GM20000 (cell line): ENCODE measurements at regions not wholly inside any gene's neighbourhood (a gene's known extent, or its start where the extent isn't known, plus 50 kb on each side); places are given as distances from the start of the nearest gene placed in this dataset.

Experiments used
- DNase-seq: peaks from one replicate; pipeline ENCODE4 v3.0.0; 2012; ENCODE audit warnings: low spot score
- TF ChIP-seq, protein P1 (sequence below): IDR thresholded peaks from 2 replicates; pipeline ENCODE4 v1.5.1; 2012; ENCODE audit warnings: mild to moderate bottlenecking, control low read depth; ENCODE audit errors: extremely low read depth, missing control alignments

GRCh38 chr11:42713753-42714152, 598.0 kb upstream of the API5 start:
- TF ChIP-seq, protein P1, sequence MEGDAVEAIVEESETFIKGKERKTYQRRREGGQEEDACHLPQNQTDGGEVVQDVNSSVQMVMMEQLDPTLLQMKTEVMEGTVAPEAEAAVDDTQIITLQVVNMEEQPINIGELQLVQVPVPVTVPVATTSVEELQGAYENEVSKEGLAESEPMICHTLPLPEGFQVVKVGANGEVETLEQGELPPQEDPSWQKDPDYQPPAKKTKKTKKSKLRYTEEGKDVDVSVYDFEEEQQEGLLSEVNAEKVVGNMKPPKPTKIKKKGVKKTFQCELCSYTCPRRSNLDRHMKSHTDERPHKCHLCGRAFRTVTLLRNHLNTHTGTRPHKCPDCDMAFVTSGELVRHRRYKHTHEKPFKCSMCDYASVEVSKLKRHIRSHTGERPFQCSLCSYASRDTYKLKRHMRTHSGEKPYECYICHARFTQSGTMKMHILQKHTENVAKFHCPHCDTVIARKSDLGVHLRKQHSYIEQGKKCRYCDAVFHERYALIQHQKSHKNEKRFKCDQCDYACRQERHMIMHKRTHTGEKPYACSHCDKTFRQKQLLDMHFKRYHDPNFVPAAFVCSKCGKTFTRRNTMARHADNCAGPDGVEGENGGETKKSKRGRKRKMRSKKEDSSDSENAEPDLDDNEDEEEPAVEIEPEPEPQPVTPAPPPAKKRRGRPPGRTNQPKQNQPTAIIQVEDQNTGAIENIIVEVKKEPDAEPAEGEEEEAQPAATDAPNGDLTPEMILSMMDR = no peak
- DNase-seq = no peak

DNA sequence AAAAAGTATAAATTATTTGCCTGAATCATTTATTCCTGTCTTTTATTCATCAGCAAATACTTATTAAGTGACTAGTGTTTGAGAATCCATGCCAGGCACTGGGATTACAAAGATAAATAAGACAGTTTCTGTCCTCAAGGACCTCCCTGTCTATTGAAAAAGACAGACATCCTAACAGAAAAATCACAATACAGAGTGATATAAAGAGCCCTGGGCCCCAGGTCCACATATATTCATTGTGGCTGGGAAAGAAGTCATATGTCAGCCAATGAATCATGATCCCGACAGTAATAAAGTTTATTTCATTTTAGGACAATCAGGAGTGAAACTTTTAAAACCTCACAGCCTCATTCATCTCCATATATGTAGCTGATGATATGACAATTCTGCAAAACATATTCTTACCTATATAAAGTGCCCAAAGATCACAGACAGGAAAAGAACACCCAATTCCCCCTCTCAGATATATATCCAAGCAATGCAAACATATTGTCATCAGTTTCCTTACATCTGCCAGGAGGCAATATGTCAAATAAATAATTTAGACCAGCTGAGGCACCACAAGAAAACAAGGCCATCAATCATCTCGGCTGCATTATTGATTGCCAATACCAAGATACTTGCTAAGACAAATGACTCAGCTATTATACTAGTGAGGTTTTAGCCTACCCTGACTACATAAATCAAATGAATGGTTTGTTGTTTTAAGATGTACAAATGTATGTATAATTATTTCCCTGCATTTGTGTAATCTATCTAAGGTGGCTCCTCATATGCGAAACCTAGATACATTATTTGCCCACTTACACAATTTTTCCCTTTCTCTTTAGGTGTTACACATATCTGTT, 590.9 kb upstream of the API5 start:
- no peak for DNase-seq
- TF ChIP-seq, protein P1 = no peak

GRCh38 chr11:42727879-42728278, 583.9 kb upstream of the API5 start:
- TF ChIP-seq, protein P1 = no peak
- no peak for DNase-seq

DNA sequence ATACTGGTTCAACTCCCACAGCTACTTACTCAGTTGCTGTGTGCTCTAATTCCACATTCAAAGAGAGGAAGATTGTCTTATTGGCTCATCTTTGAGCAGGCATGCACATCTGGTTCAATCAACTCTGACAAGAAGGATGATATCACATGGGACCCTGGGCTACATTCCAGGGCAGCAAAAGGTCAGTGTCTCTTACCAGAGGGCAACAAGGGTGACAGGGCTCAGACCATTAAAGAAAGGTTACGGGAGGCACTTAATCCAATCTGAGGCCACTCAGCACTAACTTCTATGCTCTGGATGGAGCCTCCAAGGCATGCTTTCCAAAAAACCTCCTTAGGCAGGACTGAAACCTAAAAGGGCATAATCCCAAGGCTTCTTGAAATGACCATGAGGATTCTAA, 549.4 kb upstream of the API5 start:
- TF ChIP-seq, protein P1 = no peak
- DNase-seq = no peak

DNA sequence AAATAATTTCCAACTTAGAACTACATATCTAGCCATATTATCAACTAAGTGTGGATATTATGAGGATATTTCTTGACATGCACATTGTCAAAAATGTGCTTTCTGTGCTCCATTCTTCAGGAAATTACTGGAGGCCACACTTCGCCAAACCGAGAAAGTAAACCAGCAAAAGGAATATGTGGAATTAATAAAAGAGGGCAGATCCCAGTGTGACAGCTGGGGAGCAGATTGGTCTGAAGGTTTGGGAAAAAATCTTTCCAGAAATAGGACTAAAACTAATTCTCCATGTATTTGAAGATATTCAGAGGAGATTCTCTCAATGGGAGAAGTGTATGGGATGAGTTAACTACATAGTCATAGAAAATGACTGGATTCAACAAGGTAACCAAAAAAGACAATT, 546.9 kb upstream of the API5 start:
- no peak for DNase-seq
- TF ChIP-seq, protein P1 = no peak

DNA sequence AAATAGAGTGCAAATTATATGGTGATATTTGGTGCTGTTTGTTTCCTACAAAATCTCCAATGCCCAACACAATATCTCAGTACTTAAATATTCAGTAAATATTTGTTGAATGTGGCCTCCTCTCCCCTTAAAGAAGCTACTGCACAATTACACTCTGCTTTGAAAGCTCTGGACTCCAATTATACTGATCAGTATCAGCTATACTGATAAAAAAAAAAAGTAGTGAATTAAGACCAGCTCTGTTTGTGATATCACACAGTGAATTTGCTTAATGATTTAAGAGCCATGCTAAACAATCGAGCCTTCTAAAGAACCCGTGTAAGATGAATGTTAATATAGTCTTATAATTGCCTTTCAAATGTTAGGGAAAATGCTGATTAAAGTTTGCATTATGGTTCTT, 543.2 kb upstream of the API5 start:
- TF ChIP-seq, protein P1 = no peak
- DNase-seq = no peak

- TF ChIP-seq, protein P1 = peak; percentile 33
- DNase-seq = peak; percentile 29
Measured at GRCh38 chr11:42770444-42771065, 541.2 kb upstream of the API5 start.
